Astrocyte (in vitro differentiated cells and primary cell): ENCODE measurements at regions not wholly inside any gene's neighbourhood (a gene's known extent, or its start where the extent isn't known, plus 50 kb on each side); places are given as distances from the start of the nearest gene placed in this dataset.

ENCODE experiments used
- DNase-seq: peaks from one replicate; pipeline ENCODE4 v3.0.0-alpha.2; 2010; ENCODE audit warnings: low read depth
- FAIRE-seq: peaks from 2 replicates; lab custom pipeline; 2011; peaks lifted over from hg19 to GRCh38; lab: Jason Lieb, UNC
- H2AFZ ChIP-seq: 2 replicates; pipeline ENCODE4 v1.6.0; 2012; ENCODE audit warnings: low read depth, low read length, inconsistent platforms
- H3K27ac ChIP-seq: 2 replicates; pipeline ENCODE4 v1.5.1; 2011; ENCODE audit warnings: low read depth, low read length, inconsistent platforms
- H3K27me3 ChIP-seq: 2 replicates; pipeline ENCODE4 v1.6.0; 2011; ENCODE audit warnings: low read length, inconsistent platforms; ENCODE audit not compliant: insufficient read depth
- H3K36me3 ChIP-seq: 2 replicates; pipeline ENCODE4 v1.5.1; 2011; ENCODE audit warnings: low read length, inconsistent platforms; ENCODE audit not compliant: insufficient read depth
- H3K4me1 ChIP-seq: 2 replicates; pipeline ENCODE4 v1.5.1; 2011; ENCODE audit warnings: low read length, inconsistent platforms; ENCODE audit not compliant: insufficient read depth
- H3K4me2 ChIP-seq: 2 replicates; pipeline ENCODE4 v1.6.0; 2012; ENCODE audit warnings: low read length, inconsistent platforms
- H3K4me3 ChIP-seq: 2 replicates; pipeline ENCODE4 v1.5.1; 2011; ENCODE audit warnings: low read depth, mild to moderate bottlenecking, low read length, inconsistent platforms; ENCODE audit not compliant: insufficient read depth
- H3K79me2 ChIP-seq: 2 replicates; pipeline ENCODE4 v1.6.0; 2012; ENCODE audit warnings: mild to moderate bottlenecking, low read length, inconsistent platforms; ENCODE audit not compliant: insufficient read depth
- H3K9ac ChIP-seq: 2 replicates; pipeline ENCODE4 v1.6.0; 2012; ENCODE audit warnings: mild to moderate bottlenecking, low read length, inconsistent platforms
- H3K9me3 ChIP-seq: 2 replicates; pipeline ENCODE4 v1.5.1; 2012; ENCODE audit warnings: low read depth, mild to moderate bottlenecking, low read length, inconsistent platforms; ENCODE audit not compliant: insufficient read depth
- H4K20me1 ChIP-seq: 2 replicates; pipeline ENCODE4 v1.6.0; 2012; ENCODE audit warnings: low read length, inconsistent platforms; ENCODE audit not compliant: insufficient read depth
- H3K27ac Mint-ChIP-seq: one replicate; pipeline ENCODE4 v1.8.0; 2021; ENCODE audit warnings: mild to moderate bottlenecking, mixed read lengths; ENCODE audit not compliant: unreplicated experiment
- H3K27me3 Mint-ChIP-seq: one replicate; pipeline ENCODE4 v1.8.0; 2021; ENCODE audit warnings: low read depth, mixed read lengths; ENCODE audit not compliant: unreplicated experiment
- H3K36me3 Mint-ChIP-seq: one replicate; pipeline ENCODE4 v1.8.0; 2021; ENCODE audit warnings: low read depth, mixed read lengths; ENCODE audit not compliant: unreplicated experiment
- H3K4me1 Mint-ChIP-seq: one replicate; pipeline ENCODE4 v1.8.0; 2021; ENCODE audit warnings: low read depth, mixed read lengths; ENCODE audit not compliant: unreplicated experiment
- H3K4me3 Mint-ChIP-seq: one replicate; pipeline ENCODE4 v1.8.0; 2021; ENCODE audit warnings: mild to moderate bottlenecking, moderate library complexity, mixed read lengths; ENCODE audit not compliant: unreplicated experiment
- H3K9me3 Mint-ChIP-seq: one replicate; pipeline ENCODE4 v1.8.0; 2021; ENCODE audit warnings: mild to moderate bottlenecking, mixed read lengths; ENCODE audit not compliant: unreplicated experiment
- EZH2 ChIP-seq: IDR thresholded peaks from 2 replicates; pipeline ENCODE4 v1.6.1; 2012; ENCODE audit warnings: mild to moderate bottlenecking, low read length, inconsistent platforms; ENCODE audit not compliant: insufficient read depth
- TF ChIP-seq, protein P1 (sequence below): IDR thresholded peaks from 2 replicates; pipeline ENCODE4 v1.5.1; 2011; ENCODE audit warnings: low read depth, mild to moderate bottlenecking, inconsistent platforms, low read length, moderate library complexity; ENCODE audit not compliant: insufficient read depth

DNA sequence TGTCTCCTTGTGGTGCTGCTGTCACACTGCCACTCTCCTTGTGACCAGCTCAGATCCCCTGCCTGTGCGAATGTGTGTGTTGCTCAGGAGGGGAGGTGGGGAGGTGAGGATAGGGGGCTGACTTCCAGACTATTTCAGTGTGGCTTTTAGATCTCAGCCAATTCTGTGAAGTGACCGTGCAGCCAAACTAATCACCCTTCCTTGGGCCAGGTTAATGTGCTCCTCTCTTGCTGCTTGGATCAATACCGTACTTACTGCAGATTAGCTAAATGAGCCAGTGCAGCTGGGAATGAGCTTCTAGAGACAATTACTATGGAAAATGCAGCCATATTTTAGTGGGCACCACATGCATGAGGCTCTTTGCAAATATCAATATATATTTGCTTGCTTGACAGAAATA, 206.0 kb downstream of the MELK start:
- Histone ChIP-seq H3K79me2 (no peaks in the 10 kb centered on the region), H2AFZ (no peak overlapping the region), H3K4me2 (no peak overlapping the region), H3K36me3 (no peaks in the 10 kb centered on the region), H3K9ac (no peak overlapping the region), H3K27me3 (peaks cover 39% of the 10 kb centered on the region), H3K27ac (no peak overlapping the region), H3K4me1 (no peaks in the 10 kb centered on the region), H3K4me3 (no peak overlapping the region), H3K9me3 (no peaks in the 10 kb centered on the region), H4K20me1 (no peaks in the 10 kb centered on the region)
- no peak for DNase-seq
- peaks cover 28% of the 10 kb centered on the region for H3K27me3 Mint-ChIP-seq
- FAIRE-seq = no peak
- H3K36me3 Mint-ChIP-seq = no peaks in the 10 kb centered on the region
- H3K27ac Mint-ChIP-seq = no peak overlapping the region
- TF ChIP-seq, protein P1, sequence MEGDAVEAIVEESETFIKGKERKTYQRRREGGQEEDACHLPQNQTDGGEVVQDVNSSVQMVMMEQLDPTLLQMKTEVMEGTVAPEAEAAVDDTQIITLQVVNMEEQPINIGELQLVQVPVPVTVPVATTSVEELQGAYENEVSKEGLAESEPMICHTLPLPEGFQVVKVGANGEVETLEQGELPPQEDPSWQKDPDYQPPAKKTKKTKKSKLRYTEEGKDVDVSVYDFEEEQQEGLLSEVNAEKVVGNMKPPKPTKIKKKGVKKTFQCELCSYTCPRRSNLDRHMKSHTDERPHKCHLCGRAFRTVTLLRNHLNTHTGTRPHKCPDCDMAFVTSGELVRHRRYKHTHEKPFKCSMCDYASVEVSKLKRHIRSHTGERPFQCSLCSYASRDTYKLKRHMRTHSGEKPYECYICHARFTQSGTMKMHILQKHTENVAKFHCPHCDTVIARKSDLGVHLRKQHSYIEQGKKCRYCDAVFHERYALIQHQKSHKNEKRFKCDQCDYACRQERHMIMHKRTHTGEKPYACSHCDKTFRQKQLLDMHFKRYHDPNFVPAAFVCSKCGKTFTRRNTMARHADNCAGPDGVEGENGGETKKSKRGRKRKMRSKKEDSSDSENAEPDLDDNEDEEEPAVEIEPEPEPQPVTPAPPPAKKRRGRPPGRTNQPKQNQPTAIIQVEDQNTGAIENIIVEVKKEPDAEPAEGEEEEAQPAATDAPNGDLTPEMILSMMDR = no peak
- TF ChIP-seq EZH2 = no peak
- H3K4me1 Mint-ChIP-seq = peaks cover 7% of the 10 kb centered on the region
- peaks cover 2% of the 10 kb centered on the region for H3K9me3 Mint-ChIP-seq
- no peak overlapping the region for H3K4me3 Mint-ChIP-seq

DNA sequence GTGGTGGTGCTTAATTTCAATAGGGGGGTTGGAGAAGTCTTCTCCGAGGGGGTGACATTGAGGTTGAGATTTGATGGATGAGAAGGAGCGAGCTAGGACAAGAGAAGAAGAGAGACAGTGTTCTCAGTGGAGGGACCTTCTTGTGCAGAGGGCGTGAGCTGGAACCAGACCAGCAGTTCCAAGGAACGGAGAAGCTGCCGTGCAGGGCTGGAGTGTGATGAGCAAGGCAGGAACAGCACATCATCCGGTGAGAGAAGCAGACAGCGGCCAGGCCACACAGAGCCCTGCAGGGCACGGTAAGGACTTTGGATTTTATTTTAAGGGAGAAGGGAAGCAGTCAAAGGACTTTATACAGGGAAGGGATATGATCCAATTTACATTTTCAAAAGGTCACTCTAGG, 206.9 kb downstream of the MELK start:
- no peak overlapping the region for H3K27ac Mint-ChIP-seq
- Histone ChIP-seq H3K36me3 (no peaks in the 10 kb centered on the region), H3K9ac (no peak overlapping the region), H4K20me1 (no peaks in the 10 kb centered on the region), H3K4me2 (no peak overlapping the region), H3K9me3 (no peaks in the 10 kb centered on the region), H3K27me3 (peaks cover 39% of the 10 kb centered on the region), H3K4me3 (no peak overlapping the region), H3K27ac (no peak overlapping the region), H3K79me2 (no peaks in the 10 kb centered on the region), H2AFZ (no peak overlapping the region), H3K4me1 (no peaks in the 10 kb centered on the region)
- no peaks in the 10 kb centered on the region for H3K36me3 Mint-ChIP-seq
- peaks cover 31% of the 10 kb centered on the region for H3K27me3 Mint-ChIP-seq
- FAIRE-seq (no peak), DNase-seq (no peak)
- peaks cover 4% of the 10 kb centered on the region for H3K9me3 Mint-ChIP-seq
- H3K4me3 Mint-ChIP-seq = no peak overlapping the region
- peaks cover 7% of the 10 kb centered on the region for H3K4me1 Mint-ChIP-seq
- TF ChIP-seq, protein P1 = no peak
- TF ChIP-seq EZH2 = no peak

DNA sequence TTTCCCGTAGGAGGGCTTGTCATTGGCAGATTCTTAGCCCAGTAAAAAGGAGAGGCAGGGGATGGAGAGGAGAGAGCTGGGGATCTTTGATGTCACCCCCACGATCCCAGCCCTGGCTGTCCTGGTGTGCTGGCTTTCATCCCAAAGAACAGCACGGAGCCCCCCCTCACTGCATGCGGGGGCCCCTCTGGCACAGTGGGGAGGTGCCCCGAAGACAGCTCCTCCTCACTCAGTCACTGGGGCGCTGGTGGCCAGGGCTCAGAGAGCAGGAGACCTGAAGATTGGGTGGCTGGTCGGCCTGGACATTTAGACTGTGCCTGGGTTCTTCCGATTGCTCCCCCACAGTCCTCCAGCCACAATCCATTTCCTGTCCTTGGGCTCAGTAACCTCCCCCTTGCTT, 207.5 kb downstream of the MELK start:
- no peak for TF ChIP-seq EZH2
- TF ChIP-seq, protein P1 = no peak
- Histone ChIP-seq H3K36me3 (no peaks in the 10 kb centered on the region), H3K27me3 (peaks cover 39% of the 10 kb centered on the region), H3K4me1 (no peaks in the 10 kb centered on the region), H2AFZ (no peak overlapping the region), H3K9me3 (no peaks in the 10 kb centered on the region), H3K79me2 (no peaks in the 10 kb centered on the region), H3K9ac (no peak overlapping the region), H4K20me1 (no peaks in the 10 kb centered on the region), H3K4me2 (no peak overlapping the region), H3K27ac (no peak overlapping the region), H3K4me3 (no peak overlapping the region)
- DNase-seq = no peak
- Mint-ChIP-seq H3K9me3 (peaks cover 2% of the 10 kb centered on the region), H3K27ac (no peak overlapping the region), H3K4me3 (no peak overlapping the region), H3K27me3 (peaks cover 36% of the 10 kb centered on the region), H3K4me1 (peaks cover 7% of the 10 kb centered on the region), H3K36me3 (no peaks in the 10 kb centered on the region)
- FAIRE-seq = no peak
